Heart left ventricle (tissue), 16 donors: ENCODE measurements at regions not wholly inside any gene's neighbourhood (a gene's known extent, or its start where the extent isn't known, plus 50 kb on each side); places are given as distances from the start of the nearest gene placed in this dataset.

Experiments
- ATAC-seq, 4 donors: fragments of 200-7000 bp; cut with Tn5 transposase; one replicate each; pipeline ENCODE4 v1.9.1; 2020 to 2022; ENCODE audit warnings: moderate library complexity in 4 of 4, mild to moderate bottlenecking in 3 of 4, moderate number of reproducible peaks in 1 of 4
- DNase-seq, 5 donors: peaks; one replicate each; pipeline ENCODE4 v3.0.0-alpha.2; 2020
- H3K27ac ChIP-seq, 12 donors: fragments of 200-600 bp; sonication (generic) in 4 of 12; one replicate each; pipeline versions ENCODE4 v1.5.0 to v1.8.0; 2016 to 2022; ENCODE audit warnings: mild to moderate bottlenecking in 2 of 12
- H3K27me3 ChIP-seq, 9 donors: fragments of 200-600 bp; sonication (generic) in 2 of 9; one replicate each; pipeline versions ENCODE4 v1.5.1 to v1.8.0; 2016 to 2022; ENCODE audit warnings: mild to moderate bottlenecking in 3 of 9
- H3K36me3 ChIP-seq, 9 donors: fragments of 200-600 bp; sonication (generic) in 2 of 9; one replicate each; pipeline versions ENCODE4 v1.5.0 to v1.8.0; 2018 to 2022; ENCODE audit warnings: mild to moderate bottlenecking in 2 of 9
- H3K4me1 ChIP-seq, 12 donors: fragments of 200-600 bp; sonication (generic) in 4 of 12; one replicate each; pipeline versions ENCODE4 v1.5.0 to v1.8.0; 2016 to 2022; ENCODE audit warnings: mild to moderate bottlenecking in 3 of 12
- H3K4me3 ChIP-seq, 12 donors: fragments of 200-600 bp; sonication (generic) in 4 of 12; one replicate each; pipeline versions ENCODE4 v1.5.0 to v1.8.0; 2017 to 2022; ENCODE audit warnings: mild to moderate bottlenecking in 9 of 12, moderate library complexity in 4 of 12
- H3K9me3 ChIP-seq, 12 donors: fragments of 200-600 bp; sonication (generic) in 4 of 12; one replicate each; pipeline versions ENCODE4 v1.5.0 to v1.8.0; 2016 to 2022; ENCODE audit warnings: mild to moderate bottlenecking in 1 of 12
- CTCF ChIP-seq, 12 donors: fragments of 200-600 bp; sonication (generic) in 4 of 12; IDR thresholded peaks; one replicate each; pipeline versions ENCODE4 v1.5.0 to v1.8.0; 2018 to 2022; ENCODE audit warnings: antibody characterized with exemption in 12 of 12, mild to moderate bottlenecking in 5 of 12
- POLR2A ChIP-seq, 2 donors: fragments of 450-650 bp; IDR thresholded peaks; one replicate each; pipeline ENCODE4 v1.6.1; 2017; ENCODE audit warnings: antibody characterized with exemption in 2 of 2, mild to moderate bottlenecking in 2 of 2, moderate library complexity in 2 of 2
- WGBS, 4 donors: extraction: QIAGEN DNeasy Blood & Tissue Kit in 2 of 4; methylation state at CpG; one replicate each; pipeline versions ENCODE4 v1.1.5 to v1.1.7; 2013 to 2018; 5-methylcytosine and 5-hydroxymethylcytosine counted together
- intact Hi-C, 10 donors: fragments of 100-400 bp; cut with DNase I; formaldehyde crosslinking; loops; one replicate each; pipeline versions ENCODE4 v1.11.1 to v1.14.2; 2022
- donor health status: ischemic (EF 13 %, LVEDD 7.1; RV severe dilation, severe dysfunction).
- donor health status: healthy with polysubstance abuse.
- donor health status: DM: no; HTN: yes; CAD: no.
- donor health status: DM: no; HTN: no; CAD: no.
- donor health status: ischemic (EF 25% LVEDD 6.9; RV normal size, moderate dysfunction).
- donor health status: ischemic (EF 25% LVEDD 5.7; RV mildly dilated, moderate dysfunction).
- donor health status: healthy.
- donor health status: DM: yes; HTN: yes; CAD: no.
- donor health status: ischemic (EF 35%, LVEDD 5.7; RV mildly dilated, moderate dysfunction).
- donor health status: nonischemic (EF 11% LVEDD 7.7; RV severe dilation, severe dysfunction).
- donor health status: DM: yes; HTN: yes; CAD: no.
- donor health status: PGD.
- donor health status: ischemic (EF 29% LVEDD 5.4; RV normal size, mild dysfunction).
- donor health status: nonischemic (EF 23%, LVEDD 6.1; RV moderate dilation, normal function).

- no peak for ATAC-seq
- TF ChIP-seq CTCF (IDR thresholded peaks at IDR 0.05) (no peak), POLR2A (IDR thresholded peaks at IDR 0.05) (no peak)
- Histone ChIP-seq H3K4me3 (no peak overlapping the region), H3K27me3 (no peaks in the 10 kb centered on the region), H3K27ac (no peak overlapping the region), H3K36me3 (no peaks in the 10 kb centered on the region), H3K4me1 (no peaks in the 10 kb centered on the region), H3K9me3 (no peaks in the 10 kb centered on the region)
- intact Hi-C loops = no loop called here
- no peak for DNase-seq
- WGBS, 4 donors = 90 to 93% (median 91%) methylated on average over 3 of the region's 3 CpGs
Measured at GRCh38 chr3:116610124-116610523, 99.5 kb upstream of the TUSC7 start.

GRCh38 chr3:116614795-116615362, 94.7 kb upstream of the TUSC7 start:
- Histone ChIP-seq H3K4me3 (no peak overlapping the region), H3K4me1 (no peaks in the 10 kb centered on the region), H3K27ac (no peak overlapping the region), H3K36me3 (no peaks in the 10 kb centered on the region), H3K9me3 (peaks cover 0 to 6% (median 0%) of the 10 kb centered on the region in 12 donors), H3K27me3 (no peaks in the 10 kb centered on the region)
- no peak for ATAC-seq
- 41 to 46% (median 43%) methylated on average over 4 of the region's 4 CpGs for WGBS, 4 donors
- intact Hi-C loops = loop anchor here in 2 of 10 donors (5.0 kb wide), 1 partner anchor 142 kb away; no protein-coding TSS in a partner anchor
- DNase-seq = no peak
- TF ChIP-seq POLR2A (IDR thresholded peaks at IDR 0.05) (no peak), CTCF (IDR thresholded peaks at IDR 0.05) (peak in 6 of 12 donors; percentile 8 to 30 (median 20))

- WGBS, 4 donors = 57 to 88% (median 80%) methylated on average over 2 of the region's 2 CpGs
- no peaks in the 10 kb centered on the region for H3K36me3 ChIP-seq
- intact Hi-C loops = loop anchor here in 2 of 10 donors (5.0 kb wide), 1 partner anchor 139 kb away; no protein-coding TSS in a partner anchor
Measured at GRCh38 chr3:116618138-116618537, 91.4 kb upstream of the TUSC7 start.

DNA sequence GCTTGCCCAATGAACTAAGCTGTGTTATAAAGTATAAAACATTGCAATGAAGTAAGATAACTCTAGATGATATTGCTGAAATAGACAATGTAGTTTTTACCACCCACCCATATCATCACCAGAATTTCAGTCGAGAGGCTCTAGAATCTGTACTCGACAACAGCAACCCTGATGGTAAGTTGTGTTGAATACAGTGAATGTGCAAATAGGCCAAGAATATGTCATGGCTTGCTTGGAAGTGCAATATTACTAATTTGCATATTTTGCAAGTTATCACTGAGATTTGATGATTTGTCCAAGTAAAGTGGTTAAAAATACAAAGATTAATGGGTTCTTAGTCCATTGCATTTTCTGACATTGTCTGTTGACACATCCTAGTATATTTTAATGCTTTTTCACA, 90.6 kb upstream of the TUSC7 start:
- Histone ChIP-seq H3K9me3 (peaks cover 0 to 14% (median 2%) of the 10 kb centered on the region in 12 donors), H3K27ac (no peak overlapping the region), H3K27me3 (no peaks in the 10 kb centered on the region), H3K4me3 (no peak overlapping the region), H3K4me1 (no peaks in the 10 kb centered on the region), H3K36me3 (no peaks in the 10 kb centered on the region)
- ATAC-seq (no peak), DNase-seq (no peak)
- intact Hi-C loops = loop anchor here in 2 of 10 donors (5.0 kb wide), 1 partner anchor 138 kb away; no protein-coding TSS in a partner anchor
- 79 to 84% (median 83%) methylated on average over 2 of the region's 2 CpGs for WGBS, 4 donors
- TF ChIP-seq POLR2A (IDR thresholded peaks at IDR 0.05) = no peak
- TF ChIP-seq CTCF (IDR thresholded peaks at IDR 0.05) = no peak

More at GRCh38 chr3:116618138-116618537, 91.4 kb upstream of the TUSC7 start:
- Histone ChIP-seq H3K9me3 (peaks cover 0 to 7% (median 0%) of the 10 kb centered on the region in 12 donors), H3K27ac (no peak overlapping the region), H3K4me1 (no peaks in the 10 kb centered on the region), H3K27me3 (no peaks in the 10 kb centered on the region), H3K4me3 (no peak overlapping the region)
- TF ChIP-seq CTCF (IDR thresholded peaks at IDR 0.05) = no peak
- TF ChIP-seq POLR2A (IDR thresholded peaks at IDR 0.05) = no peak
- DNase-seq (no peak), ATAC-seq (no peak)
